ENCODE measurements at regions not wholly inside any gene's neighbourhood (a gene's known extent, or its start where the extent isn't known, plus 50 kb on each side); places are given as distances from the start of the nearest gene placed in this dataset.

- Histone ChIP-seq H3K27ac (ENCODE audit: extremely low read depth, low read depth, low read length) (no peak overlapping the region), H3K9me1 (ENCODE audit: control insufficient read depth, insufficient read depth, low read length) (no peaks in the 10 kb centered on the region), H3K4me2 (ENCODE audit: insufficient read depth, low read length) (no peak overlapping the region), H3K9me3 (replicated peaks; ENCODE audit: control insufficient read depth, insufficient read depth, low read depth, low read length) (no peaks in the 10 kb centered on the region), H3K4me3 (no peak overlapping the region), H2AFZ (ENCODE audit: low read depth, low read length) (no peak overlapping the region), H4K20me1 (replicated peaks; ENCODE audit: control insufficient read depth, insufficient read depth, low read length) (no peaks in the 10 kb centered on the region), H3K9ac (ENCODE audit: insufficient read depth in 1 of 2, low read depth in 2 of 2, low read length in 2 of 2) (no peak overlapping the region), H3K79me2 (ENCODE audit: control insufficient read depth, insufficient read depth, low read length) (no peaks in the 10 kb centered on the region), H3K4me1 (replicated peaks in 1 of 2; ENCODE audit: control insufficient read depth in 2 of 2, insufficient read depth in 2 of 2, low read length in 2 of 2) (no peaks in the 10 kb centered on the region), H3K27me3 (ENCODE audit: control insufficient read depth in 2 of 2, insufficient read depth in 2 of 2, low read length in 2 of 2) (no peaks in the 10 kb centered on the region), H3K36me3 (ENCODE audit: control insufficient read depth, insufficient read depth, low read length) (no peaks in the 10 kb centered on the region)
- CTCF ChIA-PET (ENCODE audit: low intra/inter-chr PET ratio), result no interaction called here
- ATAC-seq (no peak), DNase-seq (ENCODE audit: extremely low read depth in 1 of 4, low spot score in 3 of 4) (no peak), FAIRE-seq (no peak)
- TF ChIP-seq ZBTB11 (CRISPR knock-in tag; IDR thresholded peaks at IDR 0.05) (no peak), ZBTB5 (IDR thresholded peaks at IDR 0.05) (no peak), CCNT2 (IDR thresholded peaks at IDR 0.05; ENCODE audit: borderline replicate concordance, extremely low read depth, insufficient read length, low read depth, low read length) (no peak), ZNF165 (CRISPR knock-in tag; IDR thresholded peaks at IDR 0.05; ENCODE audit: borderline replicate concordance) (no peak)
- 0% methylated on average over 2 of the region's 2 CpGs for WGBS (ENCODE audit: insufficient coverage, low coverage, missing lambda C conversion rate)
- intact Hi-C loops (cut with micrococcal nuclease) (no loop called here), in situ Hi-C loops (cut with MboI) (no loop called here)
- BruUV-seq (replicated peaks), result no TSS peak
- POLR2A ChIA-PET, result no interaction called here
These were observed 525.3 kb upstream of the DAB1 start for GRCh38 chr1:57949168-57949567.

Measured in K562 (cell line).